WERI-Rb-1 (cell line): ENCODE measurements at regions not wholly inside any gene's neighbourhood (a gene's known extent, or its start where the extent isn't known, plus 50 kb on each side); places are given as distances from the start of the nearest gene placed in this dataset.

Source experiments
- DNase-seq: peaks from one replicate; pipeline ENCODE4 v3.0.0-alpha.2; 2020
- H3K27ac ChIP-seq: fragments of 250-450 bp; sonication (Bioruptor Pico); 2 replicates; pipeline ENCODE4 v1.5.1; 2020; ENCODE audit warnings: mild to moderate bottlenecking, moderate library complexity
- H3K27me3 ChIP-seq: fragments of 250-450 bp; sonication (Bioruptor Pico); 2 replicates; pipeline ENCODE4 v1.5.1; 2021; ENCODE audit warnings: mild to moderate bottlenecking, low read depth, moderate library complexity; ENCODE audit not compliant: insufficient read depth, severe bottlenecking
- H3K36me3 ChIP-seq: fragments of 250-450 bp; sonication (Bioruptor Pico); 2 replicates; pipeline ENCODE4 v1.5.1; 2020; ENCODE audit warnings: mild to moderate bottlenecking, moderate library complexity
- H3K4me3 ChIP-seq: 2 replicates; pipeline ENCODE4 v1.5.1; 2011; ENCODE audit warnings: low read depth, mild to moderate bottlenecking, control low read depth, low read length
- H3K9me3 ChIP-seq: fragments of 250-450 bp; sonication (Bioruptor Pico); 2 replicates; pipeline ENCODE4 v1.5.1; 2021; ENCODE audit warnings: mild to moderate bottlenecking, moderate library complexity; ENCODE audit not compliant: severe bottlenecking
- TF ChIP-seq, protein P1 (sequence below): IDR thresholded peaks from 2 replicates; pipeline ENCODE4 v1.5.1; 2011; ENCODE audit warnings: low read depth, mild to moderate bottlenecking, control low read depth, inconsistent platforms, low read length

DNA sequence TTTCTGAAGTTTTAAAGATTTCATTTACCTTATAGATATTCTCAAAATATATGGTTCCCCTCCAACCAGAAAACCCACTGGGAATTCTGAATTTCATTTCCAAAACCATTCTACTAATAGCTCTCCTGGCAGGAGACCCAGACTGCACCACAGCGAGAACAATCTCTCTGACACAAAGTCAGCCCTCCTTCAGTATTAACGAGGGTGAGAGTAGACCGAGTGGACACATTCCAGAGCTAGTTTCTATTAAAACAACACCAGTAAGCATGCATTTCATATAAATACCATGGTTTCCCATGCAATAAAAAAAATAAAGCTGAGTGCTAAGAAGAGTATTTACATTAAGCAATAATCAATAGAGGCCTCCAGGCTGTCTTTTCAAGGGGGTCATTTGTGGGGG, 899.6 kb upstream of the SLC35B3 start:
- DNase-seq: no peak
- H3K36me3 ChIP-seq: no peaks in the 10 kb centered on the region
- TF ChIP-seq, protein P1, sequence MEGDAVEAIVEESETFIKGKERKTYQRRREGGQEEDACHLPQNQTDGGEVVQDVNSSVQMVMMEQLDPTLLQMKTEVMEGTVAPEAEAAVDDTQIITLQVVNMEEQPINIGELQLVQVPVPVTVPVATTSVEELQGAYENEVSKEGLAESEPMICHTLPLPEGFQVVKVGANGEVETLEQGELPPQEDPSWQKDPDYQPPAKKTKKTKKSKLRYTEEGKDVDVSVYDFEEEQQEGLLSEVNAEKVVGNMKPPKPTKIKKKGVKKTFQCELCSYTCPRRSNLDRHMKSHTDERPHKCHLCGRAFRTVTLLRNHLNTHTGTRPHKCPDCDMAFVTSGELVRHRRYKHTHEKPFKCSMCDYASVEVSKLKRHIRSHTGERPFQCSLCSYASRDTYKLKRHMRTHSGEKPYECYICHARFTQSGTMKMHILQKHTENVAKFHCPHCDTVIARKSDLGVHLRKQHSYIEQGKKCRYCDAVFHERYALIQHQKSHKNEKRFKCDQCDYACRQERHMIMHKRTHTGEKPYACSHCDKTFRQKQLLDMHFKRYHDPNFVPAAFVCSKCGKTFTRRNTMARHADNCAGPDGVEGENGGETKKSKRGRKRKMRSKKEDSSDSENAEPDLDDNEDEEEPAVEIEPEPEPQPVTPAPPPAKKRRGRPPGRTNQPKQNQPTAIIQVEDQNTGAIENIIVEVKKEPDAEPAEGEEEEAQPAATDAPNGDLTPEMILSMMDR: no peak

DNA sequence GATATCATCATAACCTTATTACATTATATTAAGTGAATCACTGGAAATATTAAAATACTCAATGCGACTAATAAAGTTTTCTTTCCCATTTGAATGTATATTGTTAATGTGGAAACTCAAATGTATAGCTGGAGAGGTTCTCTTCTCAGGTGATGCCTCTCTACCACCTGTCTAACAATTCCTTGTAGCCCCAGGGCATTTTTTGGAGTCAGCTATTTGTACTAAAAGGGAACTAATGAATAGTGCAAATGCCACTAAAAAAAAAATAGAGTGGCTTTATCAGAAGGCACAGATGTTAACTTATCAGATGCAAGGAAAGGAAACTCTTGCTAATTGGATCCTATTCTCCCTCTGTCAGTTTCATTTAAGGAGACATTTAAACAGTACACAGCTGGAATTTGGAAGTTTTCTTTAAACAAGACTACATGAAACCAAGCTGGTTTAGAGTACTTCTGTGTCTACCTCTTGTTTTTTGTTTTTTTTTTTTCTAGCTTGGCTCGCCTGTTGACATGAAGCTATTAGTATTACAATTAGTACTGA, 897.0 kb upstream of the SLC35B3 start:
- DNase-seq: no peak
- H3K36me3 ChIP-seq: no peaks in the 10 kb centered on the region
- no peaks in the 10 kb centered on the region for H3K27me3 ChIP-seq
- TF ChIP-seq, protein P1: no peak
- no peak overlapping the region for H3K27ac ChIP-seq
- H3K4me3 ChIP-seq: no peak overlapping the region
- peaks cover 7% of the 10 kb centered on the region for H3K9me3 ChIP-seq

More for the DNA sequence above, 899.6 kb upstream of the SLC35B3 start:
- no peak overlapping the region for H3K27ac ChIP-seq
- H3K9me3 ChIP-seq: no peaks in the 10 kb centered on the region
- H3K27me3 ChIP-seq: no peaks in the 10 kb centered on the region
- no peak overlapping the region for H3K4me3 ChIP-seq

DNA sequence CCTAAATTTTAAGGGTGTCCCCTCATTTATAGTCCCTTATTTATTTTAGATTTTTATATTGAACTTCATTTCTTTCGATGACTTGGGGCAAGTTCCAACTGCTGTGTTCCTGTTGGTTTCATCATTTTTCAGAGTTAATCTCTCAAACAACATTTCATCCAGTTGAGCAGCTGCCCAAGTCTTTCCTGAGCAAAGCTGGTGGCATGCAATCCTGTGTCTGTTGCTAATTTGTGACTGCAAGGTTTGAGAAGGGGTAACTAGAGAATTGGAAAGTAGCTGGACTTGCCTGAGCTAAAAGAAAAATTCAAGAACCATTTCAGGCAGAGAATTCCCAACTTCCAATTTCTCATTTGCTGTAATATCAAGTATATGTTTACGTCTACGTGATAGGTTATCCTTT, 881.5 kb upstream of the SLC35B3 start:
- Histone ChIP-seq H3K4me3 (no peak overlapping the region), H3K27ac (peak overlapping the region; percentile 18; the same call in 1 of the 2 replicates), H3K27me3 (no peaks in the 10 kb centered on the region), H3K36me3 (no peaks in the 10 kb centered on the region), H3K9me3 (no peaks in the 10 kb centered on the region)
- no peak for DNase-seq
- TF ChIP-seq, protein P1: no peak

DNA sequence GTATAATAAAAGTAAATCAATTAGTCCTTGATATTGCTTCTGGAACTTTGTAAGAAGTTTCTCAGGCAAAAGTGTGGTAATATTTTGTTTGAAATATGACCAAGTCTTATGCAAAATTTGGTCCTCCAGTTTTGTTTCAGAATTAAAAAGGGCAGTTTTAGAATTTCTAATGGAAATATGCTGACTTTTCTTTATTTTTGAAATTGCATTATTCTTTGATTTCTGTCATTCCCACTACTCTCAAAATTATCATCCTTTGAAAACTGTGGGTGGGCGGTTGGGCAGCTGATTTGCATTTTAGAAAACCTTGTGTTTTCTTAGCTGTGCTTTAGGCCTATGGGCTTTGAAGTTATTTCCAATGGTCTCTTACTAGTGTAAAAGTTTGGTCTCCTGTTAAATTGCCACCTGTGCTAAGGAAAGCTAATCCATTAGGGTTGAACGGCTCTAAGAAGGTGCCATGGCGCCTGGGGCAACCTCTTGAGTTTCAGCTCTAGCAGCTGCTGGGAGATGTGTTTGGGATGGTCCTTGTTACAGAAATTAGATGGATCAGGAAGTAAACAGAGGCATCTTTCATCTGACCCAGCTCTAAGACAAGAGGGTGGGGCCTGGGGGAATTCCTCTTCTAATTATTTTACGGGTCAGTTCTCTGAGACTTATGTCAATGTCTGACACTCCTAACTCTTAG, 880.8 kb upstream of the SLC35B3 start:
- Histone ChIP-seq H3K9me3 (no peaks in the 10 kb centered on the region), H3K27me3 (no peaks in the 10 kb centered on the region), H3K4me3 (no peak overlapping the region), H3K36me3 (no peaks in the 10 kb centered on the region), H3K27ac (peak overlapping the region; percentile 18)
- TF ChIP-seq, protein P1: no peak
- peak; percentile 36 for DNase-seq

DNA sequence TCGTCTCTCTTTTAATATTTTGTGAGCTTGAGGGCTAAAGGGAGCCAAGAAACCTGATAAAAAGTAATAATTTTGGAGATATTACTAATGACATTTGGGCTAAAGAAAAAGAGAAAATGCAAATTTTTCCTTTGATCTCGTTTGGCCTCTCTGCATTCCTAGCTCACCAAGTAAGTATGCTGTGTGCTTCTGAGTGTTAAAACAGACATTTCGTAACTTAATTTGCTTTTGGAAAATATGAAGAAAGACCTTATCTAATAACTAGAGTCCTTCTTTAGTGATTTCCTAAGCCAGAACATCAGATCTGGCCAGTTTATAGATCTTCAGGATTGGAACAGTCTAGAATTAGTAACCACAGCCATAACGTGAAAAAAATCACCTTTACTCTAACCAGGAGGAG, 872.9 kb upstream of the SLC35B3 start:
- no peaks in the 10 kb centered on the region for H3K27me3 ChIP-seq
- H3K27ac ChIP-seq: no peak overlapping the region; the same call in 1 of the 2 replicates
- TF ChIP-seq, protein P1: no peak
- DNase-seq: no peak
- H3K9me3 ChIP-seq: no peaks in the 10 kb centered on the region
- H3K36me3 ChIP-seq: no peaks in the 10 kb centered on the region
- H3K4me3 ChIP-seq: no peak overlapping the region

DNA sequence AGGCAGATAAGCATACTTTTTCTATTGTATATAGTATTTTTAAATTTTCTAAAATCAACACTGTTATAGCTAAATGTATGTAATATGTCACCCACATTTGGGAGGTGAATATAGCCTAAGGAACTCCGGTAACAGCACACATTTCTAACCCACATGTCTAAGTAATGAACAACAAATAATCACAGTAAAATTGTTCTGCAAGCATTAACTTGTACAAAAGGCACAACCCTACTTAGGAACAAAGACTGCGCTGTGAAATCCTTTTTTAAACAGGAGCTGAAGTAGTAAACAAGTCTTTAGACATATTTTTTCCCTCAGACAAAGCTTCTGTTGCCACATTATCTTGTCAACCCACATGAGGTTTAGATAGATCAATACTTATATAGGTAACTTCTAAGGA, 872.4 kb upstream of the SLC35B3 start:
- H3K9me3 ChIP-seq: no peaks in the 10 kb centered on the region
- no peak overlapping the region for H3K4me3 ChIP-seq
- DNase-seq: no peak
- TF ChIP-seq, protein P1: no peak
- no peaks in the 10 kb centered on the region for H3K36me3 ChIP-seq
- H3K27ac ChIP-seq: peak overlapping the region; percentile 6; the same call in 1 of the 2 replicates
- H3K27me3 ChIP-seq: no peaks in the 10 kb centered on the region
